Osteocyte (in vitro differentiated cells): ENCODE measurements at regions not wholly inside any gene's neighbourhood (a gene's known extent, or its start where the extent isn't known, plus 50 kb on each side); places are given as distances from the start of the nearest gene placed in this dataset.

Experiments used
- DNase-seq: peaks from one replicate; pipeline ENCODE4 v3.0.0; 2021; ENCODE audit warnings: mixed read lengths; ENCODE audit not compliant: unreplicated experiment; ENCODE audit errors: extremely low spot score
- H3K27ac Mint-ChIP-seq: one replicate; pipeline ENCODE4 v1.8.0; 2021; ENCODE audit warnings: mild to moderate bottlenecking, mixed read lengths; ENCODE audit not compliant: unreplicated experiment
- H3K27me3 Mint-ChIP-seq: one replicate; pipeline ENCODE4 v1.8.0; 2021; ENCODE audit warnings: mixed read lengths; ENCODE audit not compliant: unreplicated experiment
- H3K36me3 Mint-ChIP-seq: one replicate; pipeline ENCODE4 v1.8.0; 2021; ENCODE audit warnings: mixed read lengths; ENCODE audit not compliant: unreplicated experiment
- H3K4me1 Mint-ChIP-seq: one replicate; pipeline ENCODE4 v1.8.0; 2021; ENCODE audit warnings: mixed read lengths; ENCODE audit not compliant: unreplicated experiment
- H3K4me3 Mint-ChIP-seq: one replicate; pipeline ENCODE4 v1.8.0; 2021; ENCODE audit warnings: mild to moderate bottlenecking, moderate library complexity, mixed read lengths; ENCODE audit not compliant: unreplicated experiment
- H3K9me3 Mint-ChIP-seq: one replicate; pipeline ENCODE4 v1.8.0; 2021; ENCODE audit warnings: mixed read lengths; ENCODE audit not compliant: unreplicated experiment
- CTCF ChIP-seq: fragments of 200-600 bp; sonication (generic); IDR thresholded peaks from 2 replicates; pipeline ENCODE4 v1.5.0; 2021; ENCODE audit warnings: antibody characterized with exemption, mild to moderate bottlenecking, moderate library complexity

- Mint-ChIP-seq H3K4me1 (peaks cover 2% of the 10 kb centered on the region), H3K27ac (no peak overlapping the region), H3K9me3 (peaks cover 30% of the 10 kb centered on the region), H3K27me3 (no peaks in the 10 kb centered on the region), H3K36me3 (no peaks in the 10 kb centered on the region), H3K4me3 (no peak overlapping the region)
- no peak for DNase-seq
- no peak for TF ChIP-seq CTCF
Measured at GRCh38 chr16:17759451-17760390, 289.0 kb upstream of the XYLT1 start.

DNA sequence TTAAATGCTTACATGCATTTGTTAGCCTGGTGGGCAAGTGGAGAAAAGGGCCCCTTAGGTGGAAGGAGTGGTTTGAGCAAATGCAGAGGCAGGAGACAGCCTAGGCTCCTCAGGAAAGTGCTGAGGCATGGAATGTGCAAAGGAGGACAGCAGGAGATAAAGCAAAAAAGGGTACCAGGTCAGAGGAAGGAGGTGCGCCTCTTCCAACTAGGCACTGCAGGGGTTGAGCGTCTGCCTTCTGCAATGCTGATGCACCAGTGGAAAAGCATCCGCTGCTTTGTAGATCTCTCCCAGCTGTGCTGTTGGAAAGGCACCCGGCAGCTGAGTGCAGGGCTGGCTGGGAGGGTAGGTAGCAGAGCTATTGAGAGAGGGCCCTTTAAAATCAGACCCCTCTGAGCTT is 287.0 kb upstream of the XYLT1 start:
- Mint-ChIP-seq H3K27ac (no peak overlapping the region), H3K27me3 (no peaks in the 10 kb centered on the region), H3K4me3 (no peak overlapping the region), H3K9me3 (peaks cover 36% of the 10 kb centered on the region), H3K4me1 (peaks cover 2% of the 10 kb centered on the region), H3K36me3 (no peaks in the 10 kb centered on the region)
- DNase-seq, result no peak
- TF ChIP-seq CTCF, result no peak

- TF ChIP-seq CTCF, result no peak
- no peak for DNase-seq
- H3K4me3 Mint-ChIP-seq, result no peak overlapping the region
- peaks cover 28% of the 10 kb centered on the region for H3K9me3 Mint-ChIP-seq
- H3K4me1 Mint-ChIP-seq, result peaks cover 2% of the 10 kb centered on the region
- no peaks in the 10 kb centered on the region for H3K27me3 Mint-ChIP-seq
- H3K27ac Mint-ChIP-seq, result no peak overlapping the region
- no peaks in the 10 kb centered on the region for H3K36me3 Mint-ChIP-seq
Measured at GRCh38 chr16:17755158-17755557, 284.4 kb upstream of the XYLT1 start.

- no peaks in the 10 kb centered on the region for H3K36me3 Mint-ChIP-seq
- no peak overlapping the region for H3K27ac Mint-ChIP-seq
- DNase-seq, result no peak
- peaks cover 34% of the 10 kb centered on the region for H3K9me3 Mint-ChIP-seq
- TF ChIP-seq CTCF, result no peak
- peaks cover 2% of the 10 kb centered on the region for H3K4me1 Mint-ChIP-seq
- no peak overlapping the region for H3K4me3 Mint-ChIP-seq
- no peaks in the 10 kb centered on the region for H3K27me3 Mint-ChIP-seq
Measured at GRCh38 chr16:17753434-17753833, 282.7 kb upstream of the XYLT1 start.

GRCh38 chr16:17749706-17750105 is 278.9 kb upstream of the XYLT1 start:
- Mint-ChIP-seq H3K9me3 (peaks cover 29% of the 10 kb centered on the region), H3K4me3 (no peak overlapping the region), H3K27me3 (no peaks in the 10 kb centered on the region), H3K36me3 (no peaks in the 10 kb centered on the region), H3K4me1 (no peaks in the 10 kb centered on the region), H3K27ac (no peak overlapping the region)
- no peak for DNase-seq
- TF ChIP-seq CTCF, result no peak
